ENCODE measurements at regions not wholly inside any gene's neighbourhood (a gene's known extent, or its start where the extent isn't known, plus 50 kb on each side); places are given as distances from the start of the nearest gene placed in this dataset.
"Not testable (repeated sequence)": the region's sequence is repeated elsewhere in the genome, so short reads cannot be mapped to it uniquely, and the experiment has no call there.

DNA sequence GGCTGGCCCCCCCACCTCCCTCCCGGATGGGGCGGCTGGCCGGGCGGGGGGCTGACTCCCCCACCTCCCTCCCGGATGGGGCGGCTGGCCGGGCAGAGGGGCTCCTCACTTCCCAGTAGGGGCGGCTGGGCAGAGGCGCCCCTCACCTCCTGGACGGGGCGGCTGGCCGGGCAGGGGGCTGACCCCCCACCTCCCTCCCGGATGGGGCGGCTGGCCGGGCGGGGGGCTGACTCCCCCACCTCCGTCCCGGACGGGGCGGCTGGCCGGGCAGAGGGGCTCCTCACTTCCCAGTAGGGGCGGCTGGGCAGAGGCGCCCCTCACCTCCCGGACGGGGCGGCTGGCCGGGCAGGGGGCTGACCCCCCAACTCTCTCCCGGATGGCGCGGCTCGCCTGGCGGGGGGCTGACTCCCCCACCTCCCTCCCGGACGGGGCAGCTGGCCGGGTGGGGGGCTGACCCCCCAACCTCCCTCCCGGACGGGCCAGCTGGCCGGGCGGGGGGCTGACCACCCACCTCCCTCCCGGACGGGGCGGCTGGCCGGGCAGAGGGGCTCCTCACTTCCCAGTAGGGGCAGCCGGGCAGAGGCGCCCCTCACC lies 194.1 kb upstream of the GRIA1 start:
- not testable (repeated sequence) for DNase-seq

DNA sequence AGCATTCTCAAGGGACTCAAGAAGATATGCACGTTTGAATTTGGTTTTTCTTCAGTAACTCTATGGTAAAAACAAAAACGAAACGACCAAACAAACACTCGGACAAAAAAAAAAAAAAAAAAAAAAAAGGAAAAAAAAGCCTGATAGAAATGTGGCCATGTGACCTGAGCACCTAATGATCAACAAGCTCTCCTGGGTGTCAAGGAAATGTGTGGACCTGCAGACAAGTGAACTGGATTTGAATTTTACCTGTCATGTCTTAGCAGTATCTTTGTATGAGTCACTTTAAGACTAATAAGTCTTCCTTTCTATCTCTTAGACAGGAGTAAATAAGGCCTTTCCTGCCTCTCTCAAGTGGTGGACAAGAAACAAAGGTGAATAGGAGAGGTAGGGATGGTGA lies 190.6 kb upstream of the GRIA1 start:
- no peak for DNase-seq

DNA sequence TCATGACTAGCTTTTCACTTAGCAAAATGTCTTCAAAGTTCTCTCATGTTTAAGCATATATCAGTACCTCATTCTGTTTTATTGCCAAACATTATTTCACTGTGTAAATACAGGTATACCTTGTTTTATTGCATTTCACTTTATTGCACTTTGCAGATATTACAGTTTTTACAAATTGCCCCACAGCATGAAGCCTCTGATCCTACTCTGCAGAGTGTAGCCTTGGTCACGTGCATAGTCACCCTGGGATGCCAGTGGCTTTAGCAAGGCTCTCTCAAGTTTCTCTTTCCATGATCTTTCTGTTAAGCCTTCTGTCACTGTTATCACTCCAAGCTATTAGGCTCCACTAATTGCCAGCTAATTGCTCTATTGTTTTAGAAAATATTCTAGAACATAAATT lies 182.2 kb upstream of the GRIA1 start:
- no peak for DNase-seq

DNA sequence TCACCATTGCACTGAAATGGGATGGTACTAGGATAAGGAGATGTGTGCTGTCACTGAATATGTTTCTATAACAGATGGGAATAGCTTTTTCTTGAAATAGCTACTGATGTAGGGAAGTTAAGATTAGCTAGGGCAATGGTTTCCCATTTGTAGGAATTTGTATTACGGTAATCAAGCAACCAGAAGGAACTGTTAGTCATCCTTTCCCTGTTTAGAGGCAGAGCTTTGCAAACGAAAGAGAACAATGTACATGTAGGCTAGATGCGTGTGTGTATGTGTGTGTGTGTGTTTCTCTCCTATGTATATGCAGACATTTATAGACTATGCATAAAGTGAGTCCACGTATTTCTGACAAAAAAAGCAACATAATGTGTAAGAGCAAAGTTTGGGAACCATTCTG lies 171.9 kb upstream of the GRIA1 start:
- DNase-seq = no peak

DNA sequence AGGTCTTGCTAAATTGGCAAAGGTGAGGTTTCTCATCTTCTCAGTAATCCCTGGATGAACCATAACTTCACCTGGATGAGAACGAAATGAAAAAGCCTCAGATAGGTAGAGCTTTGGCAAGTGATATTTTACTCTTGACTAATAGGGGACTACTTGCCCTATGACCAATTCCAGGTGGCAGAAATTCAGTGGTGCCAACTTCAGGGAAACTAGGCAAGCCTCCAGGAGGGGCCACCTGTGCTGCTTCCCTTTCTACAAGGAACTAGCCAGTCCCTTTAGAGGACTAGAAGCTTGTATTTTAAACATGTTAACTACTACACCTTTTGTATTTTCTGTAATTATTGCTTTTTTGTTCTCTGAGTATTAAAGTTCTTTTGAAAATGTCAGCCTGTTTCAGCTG lies 169.0 kb upstream of the GRIA1 start:
- DNase-seq = no peak

DNA sequence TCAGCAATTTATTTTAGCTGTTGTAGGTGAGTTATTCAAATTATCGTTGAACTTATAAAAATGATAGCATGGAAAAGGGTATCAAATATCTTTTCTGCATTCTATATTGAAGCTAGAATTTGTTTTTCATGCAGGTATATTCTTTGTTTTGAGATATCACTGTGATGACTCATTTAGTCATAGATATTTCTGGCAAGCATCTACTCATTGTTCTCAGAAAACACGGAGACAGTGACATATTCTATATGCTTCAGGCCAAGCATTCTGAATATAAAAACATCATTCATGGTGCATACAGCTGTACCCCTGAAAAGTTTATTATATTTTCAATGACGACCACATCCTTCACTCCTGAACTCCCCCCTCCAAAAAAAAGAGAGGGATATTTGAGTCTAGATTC lies 150.3 kb upstream of the GRIA1 start:
- DNase-seq = no peak

DNA sequence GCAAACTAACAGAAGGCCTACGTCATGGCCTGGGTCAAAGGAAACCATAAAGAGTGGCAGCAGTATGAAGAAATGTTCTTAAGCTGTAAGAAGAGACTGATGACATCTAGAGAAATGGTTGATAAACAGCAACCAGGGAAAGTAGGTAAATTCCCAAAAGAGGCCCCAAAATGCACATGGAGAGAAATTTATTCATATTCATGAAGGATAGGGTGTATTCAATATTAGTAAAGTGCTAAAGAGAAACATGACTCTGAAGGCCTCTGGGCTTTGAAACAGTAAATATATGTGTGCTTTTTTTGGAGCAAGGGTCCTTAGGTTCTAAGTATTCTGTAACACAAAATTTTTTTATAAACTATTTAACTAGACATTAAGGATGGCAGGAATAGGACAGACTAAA lies 149.7 kb upstream of the GRIA1 start:
- DNase-seq = no peak

DNA sequence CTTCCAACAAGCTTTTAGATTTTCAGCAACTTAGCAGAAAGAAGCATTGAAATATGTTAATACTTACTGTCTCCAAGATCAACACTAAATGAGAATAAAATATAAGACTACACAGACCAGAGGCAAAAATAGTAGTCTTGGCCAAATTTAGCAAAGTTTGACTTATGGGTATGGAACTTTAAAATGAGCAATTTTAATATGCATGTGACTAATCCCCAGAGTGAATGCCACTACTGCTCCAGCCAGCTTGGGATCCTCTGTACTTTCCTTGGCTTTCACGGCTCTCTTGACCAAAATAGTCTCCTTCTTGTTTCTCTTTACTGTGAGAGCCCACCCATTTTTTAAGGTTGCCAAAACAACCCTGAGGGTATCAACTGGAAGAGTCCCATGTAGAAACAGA lies 148.0 kb upstream of the GRIA1 start:
- DNase-seq = no peak

DNA sequence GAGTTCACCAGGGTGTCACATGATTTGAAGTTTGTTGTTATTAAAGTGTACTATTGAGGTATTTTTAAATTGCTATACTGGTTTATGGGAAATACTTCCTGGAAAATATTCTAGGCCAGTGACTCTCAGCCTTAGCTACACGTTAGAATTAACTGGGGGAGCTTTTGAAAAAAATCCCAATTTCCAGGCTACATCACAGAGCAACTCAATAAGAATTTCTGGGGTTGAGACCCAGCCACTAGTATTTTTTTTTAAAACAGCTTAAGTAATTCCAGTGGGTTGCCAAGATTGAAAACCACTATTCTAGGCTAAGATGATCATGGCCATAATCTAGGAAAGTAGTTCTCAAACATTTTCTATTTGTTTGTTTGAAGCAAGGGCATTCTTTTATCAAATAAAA lies 142.9 kb upstream of the GRIA1 start:
- no peak for DNase-seq

DNA sequence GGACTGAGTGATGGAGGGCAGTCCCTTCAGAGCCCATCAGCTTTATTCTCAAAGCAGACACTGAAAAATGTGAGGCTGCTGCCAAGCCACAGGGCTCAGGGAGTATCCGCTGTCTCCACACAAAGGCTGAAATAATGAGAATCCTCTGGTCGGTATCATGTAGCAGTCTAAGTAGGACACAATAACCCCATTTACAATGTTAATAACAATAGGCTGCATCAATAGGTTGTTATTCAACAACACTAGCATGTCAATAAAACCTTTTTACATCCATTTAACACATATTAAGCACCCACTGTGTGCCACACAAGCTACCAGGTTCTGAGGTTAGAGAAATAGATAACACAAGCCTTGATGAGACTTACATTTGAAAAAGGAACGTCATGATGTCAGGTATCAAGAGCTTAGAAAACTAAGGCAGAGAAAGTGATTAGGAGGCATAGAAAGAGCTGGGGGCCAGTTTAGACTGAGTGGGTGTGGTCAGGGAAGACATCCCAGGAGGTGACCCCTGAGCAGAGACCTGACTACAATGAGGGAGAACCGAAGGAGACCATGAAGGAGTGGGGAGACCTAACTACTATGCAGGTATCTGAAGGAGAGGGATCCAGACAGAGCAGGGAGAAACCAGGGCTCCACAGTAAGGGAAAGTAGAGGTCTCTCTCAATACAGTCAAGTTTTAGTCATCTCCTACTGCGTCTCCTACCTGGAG lies 140.1 kb upstream of the GRIA1 start:
- DNase-seq = peak; percentile 32

DNA sequence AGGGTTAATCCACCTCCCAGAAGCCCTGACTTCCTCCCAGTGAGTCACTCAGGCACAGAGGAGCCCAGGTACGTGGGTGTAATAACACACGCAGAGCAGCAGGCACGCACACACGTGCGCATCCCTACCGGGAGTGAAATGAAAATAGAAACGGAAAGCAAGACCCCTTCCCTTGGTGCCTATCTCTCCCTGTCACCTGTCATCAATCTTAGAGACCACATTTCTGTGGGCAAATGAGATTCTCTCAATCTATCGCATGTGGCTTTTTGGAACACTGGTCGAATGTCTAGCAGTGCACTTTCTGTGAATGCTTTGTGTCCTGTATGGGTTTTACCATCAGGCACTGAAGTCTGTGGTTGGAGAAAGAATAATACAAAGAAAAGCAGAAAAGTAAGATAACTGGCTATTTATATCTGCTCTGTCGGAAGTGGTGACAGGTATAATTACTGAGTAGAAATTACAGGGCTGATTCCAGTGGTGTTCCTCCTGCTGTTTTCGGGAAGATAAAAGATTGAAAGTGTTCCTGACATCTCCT lies 137.7 kb upstream of the GRIA1 start:
- no peak for DNase-seq

DNA sequence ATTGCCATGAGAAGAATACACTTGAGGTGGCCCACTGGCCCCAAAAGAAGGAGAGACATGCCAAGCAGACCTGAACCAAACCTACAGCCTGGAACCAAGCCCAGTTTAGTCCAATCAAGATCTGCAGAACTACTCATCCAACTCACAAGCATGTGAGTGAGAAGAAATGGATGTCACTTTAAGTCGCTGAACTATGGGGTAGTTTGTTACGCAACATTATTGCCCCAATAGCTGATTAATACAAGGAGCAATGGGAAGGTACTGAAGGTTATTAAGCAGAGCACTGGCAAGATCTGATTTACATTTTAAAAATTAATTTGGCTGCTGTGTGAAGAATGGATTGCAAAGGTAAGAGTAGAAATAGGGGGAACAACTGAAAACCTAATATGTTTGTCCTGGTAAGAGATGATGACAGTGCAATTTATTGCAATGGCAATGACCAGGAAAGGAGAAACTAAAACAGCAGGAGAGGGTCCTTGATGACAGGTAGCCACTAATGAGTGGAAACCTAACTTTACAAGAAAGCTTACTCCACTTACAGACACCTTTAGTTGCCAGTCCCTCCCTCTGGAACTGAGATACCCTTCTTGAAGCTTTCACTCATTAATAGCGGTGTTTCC lies 132.9 kb upstream of the GRIA1 start:
- no peak for DNase-seq

DNA sequence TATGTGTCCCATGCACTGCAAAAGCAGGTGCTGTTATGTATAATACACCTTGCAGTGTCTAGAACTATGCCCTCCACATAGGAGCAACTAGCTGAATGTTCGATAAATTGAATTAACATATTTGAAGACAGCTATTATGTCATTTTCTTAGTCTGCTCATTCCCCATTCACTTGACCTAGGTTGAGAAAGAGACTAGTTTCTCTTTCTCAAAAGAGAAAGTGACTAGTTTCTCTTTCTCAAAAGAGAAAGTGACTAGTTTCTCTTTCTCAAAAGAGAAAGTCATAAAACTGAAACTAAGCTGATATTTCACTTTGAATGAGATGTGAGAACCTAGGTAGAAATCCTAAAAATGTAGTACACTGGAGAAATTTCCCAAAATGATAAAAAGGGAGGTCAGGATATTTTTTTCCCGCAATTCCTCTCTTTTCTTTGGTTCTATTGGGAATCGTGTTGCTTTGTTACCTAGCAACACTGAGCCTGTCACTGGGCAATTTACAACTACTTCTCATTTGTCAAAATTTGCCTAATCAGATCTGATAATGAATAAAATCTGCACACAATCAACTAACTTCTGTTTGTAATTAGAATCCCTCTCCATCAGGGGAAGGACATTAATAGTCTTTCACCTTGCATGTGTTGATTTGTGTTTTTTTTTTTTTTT lies 132.0 kb upstream of the GRIA1 start:
- no peak for DNase-seq

DNA sequence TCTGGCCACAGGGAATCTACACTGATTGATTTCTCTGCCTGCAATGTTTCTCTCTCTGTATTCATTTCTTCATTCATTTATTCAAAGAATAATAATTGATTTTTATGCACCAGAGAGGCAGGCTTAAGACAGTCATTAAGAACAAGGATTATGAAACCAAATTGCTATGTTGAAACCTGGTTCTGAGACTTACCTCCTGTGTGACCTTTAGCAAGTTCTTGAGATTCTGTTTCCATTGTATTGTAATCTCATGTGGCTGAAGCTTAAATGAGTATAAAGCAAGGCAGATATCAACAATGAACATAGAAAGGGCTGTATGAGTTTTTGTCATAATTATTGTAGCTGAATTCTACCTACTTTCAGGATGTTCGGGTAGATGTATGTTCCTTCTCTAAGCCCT lies 129.6 kb upstream of the GRIA1 start:
- DNase-seq = no peak

DNA sequence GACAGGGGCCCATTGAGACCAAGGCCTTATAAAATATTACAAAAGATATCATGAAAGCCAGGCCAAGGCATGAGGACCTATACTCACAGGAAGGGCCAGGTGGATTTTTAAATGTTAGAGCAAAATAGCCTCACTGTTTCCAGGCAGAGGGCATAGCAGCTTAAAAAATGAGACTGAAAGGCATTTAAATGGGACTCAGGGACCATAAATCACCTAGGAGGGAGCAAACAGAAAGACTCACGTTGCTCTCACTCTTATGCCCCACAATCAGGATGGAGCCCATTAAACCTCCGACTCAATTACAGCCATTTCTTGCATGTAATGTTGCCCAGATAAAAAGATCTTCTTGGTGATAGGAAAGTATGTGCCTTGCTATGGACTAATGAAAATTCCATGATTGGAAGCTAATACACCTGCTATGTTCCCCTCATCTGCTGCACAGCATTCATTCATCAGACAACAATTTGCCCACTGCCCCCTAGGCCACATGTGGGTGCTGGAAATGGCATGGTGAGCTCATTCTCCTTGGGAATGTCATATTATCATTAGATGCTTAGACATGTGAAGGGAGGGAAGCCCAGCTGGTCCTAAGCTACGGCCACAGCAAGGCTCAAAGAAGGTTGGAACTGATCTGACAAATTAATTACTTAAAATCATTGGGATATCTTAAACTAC lies 128.6 kb upstream of the GRIA1 start:
- no peak for DNase-seq

DNA sequence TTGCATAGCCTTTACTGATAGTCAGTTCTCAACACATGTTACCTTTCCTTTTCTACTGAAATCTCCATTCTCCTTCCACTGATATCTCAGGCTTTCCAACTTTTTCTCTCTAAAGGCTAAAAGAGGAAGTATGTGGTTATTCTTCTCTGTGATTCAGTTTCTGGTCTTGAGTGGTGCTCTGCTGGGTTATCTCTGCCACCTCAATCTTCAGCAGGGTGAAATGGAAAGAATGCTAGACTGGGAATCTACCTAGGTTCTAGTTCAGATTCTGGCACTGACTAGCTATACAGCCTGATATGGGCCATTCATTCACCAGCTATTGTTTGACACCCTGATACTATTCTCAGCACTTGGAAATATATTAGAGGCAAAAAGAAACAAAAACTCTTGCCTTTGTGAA lies 124.9 kb upstream of the GRIA1 start:
- no peak for DNase-seq

DNA sequence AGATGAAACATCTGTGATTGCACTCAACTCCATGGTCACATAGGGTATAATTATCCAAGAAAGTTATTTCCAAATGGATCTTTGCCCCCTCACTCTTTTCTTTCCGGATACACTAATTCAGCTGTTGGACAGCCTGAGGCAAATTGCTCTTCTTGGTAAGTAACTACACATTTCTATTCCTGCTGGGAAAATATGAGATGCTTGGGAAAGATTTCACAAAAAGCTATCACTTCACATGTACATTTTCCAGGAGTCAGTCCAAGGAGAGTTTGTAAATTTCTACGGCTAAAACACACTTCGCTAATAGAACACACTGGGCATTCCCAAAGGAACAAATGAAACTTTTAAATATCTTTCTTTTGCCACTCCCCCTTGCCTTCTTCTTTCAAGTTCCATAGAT lies 123.0 kb upstream of the GRIA1 start:
- DNase-seq = no peak

DNA sequence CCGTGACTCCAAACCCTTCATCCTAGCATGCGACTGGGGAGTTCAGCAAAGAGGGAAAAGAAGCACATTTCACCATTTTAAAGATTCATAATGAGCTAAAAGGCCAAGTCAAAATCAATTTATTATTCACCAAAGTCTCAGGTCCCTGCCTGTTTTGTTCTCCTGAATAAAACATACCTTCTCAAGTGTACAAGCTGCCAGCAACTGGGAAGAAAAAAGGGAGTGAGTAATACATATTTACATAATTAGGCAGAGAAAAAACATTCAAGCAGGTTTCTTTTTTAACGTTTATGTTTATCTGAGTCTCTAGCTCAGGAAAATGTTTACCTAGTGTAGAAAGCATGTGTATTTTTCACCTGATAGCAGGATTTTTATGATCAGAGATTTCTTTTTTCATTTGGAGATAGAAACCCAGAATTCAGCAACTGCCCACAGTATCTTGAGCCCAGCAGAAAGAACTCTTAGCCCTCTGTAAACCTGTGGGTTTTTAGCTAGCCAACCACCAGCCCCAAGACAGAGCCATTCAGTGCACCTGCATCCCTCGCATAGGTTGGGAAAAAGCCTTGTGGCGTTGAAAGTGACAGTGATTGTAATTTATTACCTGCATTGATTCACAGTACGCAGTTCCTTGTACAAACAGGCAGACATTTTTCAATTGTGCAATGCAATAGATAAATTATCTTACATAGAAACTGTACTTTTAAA lies 117.9 kb upstream of the GRIA1 start:
- peak; percentile 82 for DNase-seq

DNA sequence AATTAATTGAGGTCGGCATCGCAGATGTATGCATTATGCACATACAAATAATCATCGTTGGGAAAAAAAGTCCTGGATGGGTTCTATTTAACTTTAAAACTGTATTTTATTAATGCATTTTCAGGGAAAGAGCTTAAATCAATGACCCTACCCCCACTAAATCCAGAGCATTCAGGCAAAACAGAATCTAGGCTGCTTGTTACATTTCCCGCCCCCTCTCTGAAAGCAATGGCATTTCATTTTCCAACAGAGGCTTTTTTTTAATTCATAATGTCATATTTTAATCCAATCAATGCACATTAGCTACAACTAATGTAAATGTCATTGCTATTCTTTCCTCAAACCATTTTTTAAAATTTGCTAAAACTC lies 117.4 kb upstream of the GRIA1 start:
- no peak for DNase-seq

DNA sequence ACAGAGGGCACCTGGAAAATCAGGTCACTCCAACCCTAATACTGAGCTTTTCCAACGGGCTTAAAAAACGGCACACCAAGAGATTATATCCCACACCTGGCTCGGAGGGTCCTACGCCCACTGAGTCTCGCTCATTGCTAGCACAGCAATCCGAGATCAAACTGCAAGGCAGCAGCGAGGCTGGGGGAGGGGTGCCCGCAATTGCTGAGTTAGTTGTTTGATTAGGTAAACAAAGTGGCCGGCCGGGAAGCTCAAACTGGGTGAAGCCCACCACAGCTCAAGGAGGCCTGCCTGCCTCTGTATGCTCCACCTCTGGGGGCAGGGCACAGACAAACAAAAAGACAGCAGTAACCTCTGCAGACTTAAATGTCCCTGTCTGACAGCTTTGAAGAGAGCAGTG lies 108.8 kb upstream of the GRIA1 start:
- DNase-seq = not testable (repeated sequence)

DNA sequence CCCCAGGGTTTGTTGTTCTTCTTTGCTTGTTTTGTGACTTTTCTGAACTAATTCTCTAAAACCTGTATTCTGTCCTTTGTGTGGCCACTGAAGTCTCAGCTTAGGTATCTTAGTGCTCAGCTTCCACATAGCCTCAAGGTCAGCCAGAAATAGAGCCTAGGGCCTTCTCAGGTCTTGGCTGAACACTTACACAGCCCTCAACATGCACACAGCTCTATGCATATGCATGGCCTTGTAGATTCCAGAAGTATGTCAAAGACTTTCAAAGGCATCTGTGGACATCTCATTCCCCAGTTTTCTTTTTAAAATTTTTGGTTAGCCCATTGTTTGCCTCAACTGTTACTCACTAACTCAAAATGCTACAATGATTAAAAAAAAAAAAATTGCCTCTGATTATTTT lies 99.9 kb upstream of the GRIA1 start:
- no peak for DNase-seq

DNA sequence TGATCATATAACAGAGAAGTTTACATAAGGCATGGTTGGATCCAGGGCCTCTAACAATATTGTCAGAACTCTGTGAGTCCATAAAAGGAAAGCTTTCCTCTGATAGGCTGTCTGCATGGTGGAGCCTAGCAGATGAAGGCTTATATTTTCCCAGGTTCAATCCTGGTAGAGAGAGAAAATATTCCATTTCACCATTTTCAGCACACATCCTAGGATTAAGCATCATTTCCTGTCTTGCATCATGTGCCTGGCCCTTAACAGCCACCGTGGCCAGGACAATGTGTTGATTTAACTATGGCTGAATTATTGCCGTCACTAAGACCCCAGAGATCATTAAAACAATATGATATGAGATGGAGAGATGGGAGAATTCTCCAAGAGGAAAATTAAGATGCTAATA lies 90.9 kb upstream of the GRIA1 start:
- DNase-seq = no peak

DNA sequence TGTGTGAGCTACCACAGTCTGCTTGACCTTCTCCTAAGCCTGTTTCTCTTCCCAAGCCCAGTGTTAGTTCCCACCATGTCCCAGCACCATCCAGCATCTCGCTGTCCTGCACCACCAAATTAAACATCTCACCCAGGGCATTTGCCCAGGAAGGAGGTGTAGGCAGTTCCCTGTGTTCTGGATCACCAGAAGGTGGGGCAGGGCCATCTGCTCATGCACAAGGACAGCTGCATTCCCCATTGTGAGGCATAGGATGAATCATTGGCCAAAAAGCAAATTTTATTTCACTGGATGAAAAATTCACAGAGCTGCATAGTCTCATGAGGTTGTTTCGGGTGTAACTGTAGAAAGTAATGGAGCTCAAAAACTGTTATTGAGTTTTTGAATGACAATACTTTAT lies 89.5 kb upstream of the GRIA1 start:
- DNase-seq = no peak
